ENCODE measurements at regions not wholly inside any gene's neighbourhood (a gene's known extent, or its start where the extent isn't known, plus 50 kb on each side); places are given as distances from the start of the nearest gene placed in this dataset.

GRCh38 chr10:105868935-105869334, 1227.8 kb downstream of the SORCS3 start:
- intact Hi-C loops (cut with micrococcal nuclease), result no loop called here

More at GRCh38 chr10:105868935-105869334, 1227.8 kb downstream of the SORCS3 start:
- H3K79me2 ChIP-seq (ENCODE audit: control insufficient read depth, insufficient read depth, low read length), result no peaks in the 10 kb centered on the region
- dilution Hi-C loops (cut with MboI; ENCODE audit: extremely low pct_ligation_motif_present, low sequenced_read_pairs), result no loop called here
- H3K9me1 ChIP-seq (replicated peaks; ENCODE audit: control insufficient read depth, extremely low read depth, insufficient read depth, low read length), result no peaks in the 10 kb centered on the region
- ChIA-PET POLR2A (interaction anchor here (0.6 kb wide), 1 partner anchor 102 kb away, joined by 3 read pairs; no protein-coding TSS in a partner anchor), CTCF (no interaction called here)
- no peak overlapping the region for H3K27ac ChIP-seq (ENCODE audit: insufficient read depth, low read depth, low read length)
- H4K20me1 ChIP-seq (replicated peaks; ENCODE audit: control insufficient read depth, extremely low read depth, insufficient read depth, low read length), result no peaks in the 10 kb centered on the region
- H3K9ac ChIP-seq (replicated peaks; ENCODE audit: extremely low read depth, insufficient read depth, low read length), result no peak overlapping the region
- H3K36me3 ChIP-seq (ENCODE audit: control insufficient read depth in 2 of 2, extremely low read depth in 1 of 2, insufficient read depth in 2 of 2, low read length in 2 of 2), result no peaks in the 10 kb centered on the region
- H2AFZ ChIP-seq (ENCODE audit: low read depth, low read length), result no peak overlapping the region
- no peaks in the 10 kb centered on the region for H3K9me3 ChIP-seq (replicated peaks; ENCODE audit: control insufficient read depth, insufficient read depth, low read length)
- DNase-seq (ENCODE audit: low read depth, low spot score), result no peak
- no peaks in the 10 kb centered on the region for H3K4me1 ChIP-seq (ENCODE audit: control insufficient read depth, extremely low read depth, insufficient read depth, low read length)
- no peaks in the 10 kb centered on the region for H3K27me3 ChIP-seq (ENCODE audit: control insufficient read depth in 2 of 2, insufficient read depth in 2 of 2, low read length in 2 of 2)
- no TSS peak for BruUV-seq (replicated peaks)
- H3K4me3 ChIP-seq (replicated peaks in 1 of 3; ENCODE audit: insufficient read depth in 1 of 3, low read depth in 1 of 3, low read length in 3 of 3), result no peak overlapping the region
- TF ChIP-seq, protein P1, sequence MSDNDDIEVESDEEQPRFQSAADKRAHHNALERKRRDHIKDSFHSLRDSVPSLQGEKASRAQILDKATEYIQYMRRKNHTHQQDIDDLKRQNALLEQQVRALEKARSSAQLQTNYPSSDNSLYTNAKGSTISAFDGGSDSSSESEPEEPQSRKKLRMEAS (IDR thresholded peaks at IDR 0.05; ENCODE audit: insufficient read depth, insufficient read length), result no peak
- TF ChIP-seq GATA2 (IDR thresholded peaks at IDR 0.05; ENCODE audit: insufficient read depth, insufficient read length, low read depth, low read length) (no peak), JUN (IDR thresholded peaks at IDR 0.05; ENCODE audit: borderline replicate concordance, insufficient read depth, insufficient read length, low read depth) (no peak), FOS (IDR thresholded peaks at IDR 0.05; ENCODE audit: borderline replicate concordance, insufficient read depth, low read length) (no peak), EZH2 (IDR thresholded peaks at IDR 0.05; ENCODE audit: borderline replicate concordance, low read depth, low read length, severe bottlenecking) (no peak), CTCF (IDR thresholded peaks at IDR 0.05; ENCODE audit: extremely low read depth in 1 of 2, insufficient read depth in 1 of 2, low read depth in 1 of 2, low read length in 2 of 2) (no peak), POLR2AphosphoS5 (IDR thresholded peaks at IDR 0.05; ENCODE audit: insufficient read depth, low read depth, low read length) (no peak), MYC (IDR thresholded peaks at IDR 0.05; ENCODE audit: low read depth, low read length) (no peak), POLR2A (IDR thresholded peaks at IDR 0.05; ENCODE audit: low read depth, low read length) (no peak)
- no peak overlapping the region for H3K4me2 ChIP-seq (ENCODE audit: insufficient read depth, low read length)
- FAIRE-seq, result no peak

Data from endothelial cell of umbilical vein (primary cell).